GM19043 (cell line): ENCODE measurements at regions not wholly inside any gene's neighbourhood (a gene's known extent, or its start where the extent isn't known, plus 50 kb on each side); places are given as distances from the start of the nearest gene placed in this dataset.

ENCODE experiments used
- ATAC-seq: cut with Tn5 transposase; IDR thresholded peaks from one replicate; pipeline ENCODE4 v1.9.1; 2021; ENCODE audit warnings: low read depth; ENCODE audit not compliant: unreplicated experiment

DNA sequence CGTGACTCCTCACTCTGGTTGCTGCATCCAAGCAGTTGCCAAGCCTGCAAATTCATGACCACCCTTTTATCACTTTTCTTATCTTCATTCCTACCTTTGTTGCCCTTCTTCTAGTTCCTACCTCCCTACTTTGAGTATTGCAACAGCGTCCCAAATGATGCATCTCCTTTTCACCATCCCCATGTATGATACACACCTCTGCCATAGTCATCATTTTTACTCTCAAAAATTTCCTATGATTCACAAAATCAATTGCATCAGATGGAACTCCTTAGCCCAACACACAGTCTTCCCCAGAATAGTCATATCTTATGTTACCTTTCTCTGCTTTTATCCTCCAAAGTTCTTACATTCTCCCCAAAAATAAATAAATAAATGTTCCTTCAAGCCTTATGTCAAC is 262.6 kb downstream of the TBL1XR1 start:
- no peak for ATAC-seq

DNA sequence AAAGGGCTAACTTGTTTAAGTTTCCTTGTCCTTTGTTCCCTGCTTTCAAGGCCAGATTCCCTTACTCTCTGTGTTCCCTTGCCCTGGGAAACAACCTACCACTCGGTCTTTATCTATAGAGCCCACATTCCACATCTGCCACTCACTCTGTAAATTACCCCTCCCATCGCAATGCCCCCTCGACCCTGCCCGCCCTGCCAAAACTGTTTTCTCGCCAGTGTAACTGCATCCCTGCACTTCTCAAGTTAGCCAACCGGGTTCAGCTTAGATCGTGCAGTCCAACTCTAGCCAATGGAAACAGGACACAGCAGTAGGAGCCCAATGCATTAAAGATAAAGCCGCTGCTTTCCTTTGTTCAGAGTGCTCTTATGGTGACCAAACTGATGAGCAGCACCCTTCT is 263.6 kb downstream of the TBL1XR1 start:
- ATAC-seq: no peak

DNA sequence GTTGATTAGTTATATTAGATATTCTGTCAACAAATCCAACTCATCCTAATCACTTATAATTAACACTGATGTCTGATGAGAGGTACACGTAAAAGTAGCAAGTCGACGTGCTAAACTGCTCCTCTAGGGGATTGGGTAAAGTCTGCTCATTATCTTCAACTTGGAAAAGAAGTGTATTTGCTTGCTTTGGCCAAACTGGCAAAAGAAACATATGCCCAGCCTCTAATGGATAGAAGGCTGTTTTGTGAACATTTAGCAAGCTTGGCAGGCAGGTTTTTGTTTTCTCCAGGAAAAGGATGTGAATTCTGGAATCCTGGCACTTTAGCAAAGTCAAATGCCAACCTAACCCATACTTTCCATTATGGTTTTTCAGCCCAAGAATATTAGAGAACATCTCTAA is 264.8 kb downstream of the TBL1XR1 start:
- ATAC-seq: no peak

DNA sequence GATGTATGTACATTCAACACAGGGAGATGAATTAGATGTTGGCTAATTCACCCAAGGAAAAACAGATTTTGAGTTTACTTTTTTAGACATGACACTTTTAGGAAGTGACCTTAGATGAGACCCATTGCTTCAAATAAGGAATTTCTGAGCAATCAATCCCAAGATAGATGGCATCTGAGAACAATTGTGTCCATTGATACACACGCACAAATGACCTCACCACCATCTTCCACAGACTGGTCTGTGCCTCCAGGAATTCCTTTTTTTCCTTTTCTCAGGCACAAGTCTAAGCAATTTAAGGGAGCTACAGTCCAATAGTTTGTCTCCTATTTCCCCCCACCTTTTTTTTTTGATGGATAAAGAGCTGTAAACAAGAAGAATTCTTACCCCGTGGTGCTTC is 265.3 kb downstream of the TBL1XR1 start:
- ATAC-seq: no peak

DNA sequence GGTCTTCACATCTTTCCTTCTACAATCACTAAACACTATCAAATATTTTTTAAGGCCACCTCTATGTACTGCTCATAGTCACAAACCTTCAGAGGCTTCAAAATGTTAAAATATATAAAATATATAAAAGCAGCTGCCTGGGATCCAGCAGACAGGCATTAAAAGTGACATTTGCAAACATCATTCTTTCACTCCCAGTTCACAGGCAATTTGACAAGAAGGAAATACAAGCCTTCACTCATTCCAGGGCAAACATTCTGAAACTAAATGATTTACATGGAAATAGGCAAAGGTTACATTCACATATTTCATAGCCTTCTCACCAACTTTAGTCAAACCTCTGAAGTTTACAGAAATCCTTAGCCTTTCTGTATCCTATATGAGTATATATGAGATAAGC is 266.3 kb downstream of the TBL1XR1 start:
- no peak for ATAC-seq

DNA sequence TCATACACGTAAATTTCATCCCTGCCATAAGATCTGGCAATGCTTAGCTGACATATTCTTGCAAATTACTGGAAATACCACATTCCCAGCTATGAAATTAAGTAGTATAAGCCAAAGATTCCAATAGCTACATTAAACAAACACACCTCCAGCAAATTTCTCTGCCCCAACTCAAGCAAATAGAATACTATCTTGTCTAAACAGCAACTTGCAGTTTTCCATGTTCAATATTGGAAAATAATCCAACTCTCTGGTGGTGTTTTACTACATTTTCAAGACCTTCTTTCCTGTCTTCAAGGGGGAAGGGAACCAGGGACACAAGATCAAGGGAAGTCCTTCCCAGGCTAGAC is 268.7 kb downstream of the TBL1XR1 start:
- ATAC-seq: no peak

DNA sequence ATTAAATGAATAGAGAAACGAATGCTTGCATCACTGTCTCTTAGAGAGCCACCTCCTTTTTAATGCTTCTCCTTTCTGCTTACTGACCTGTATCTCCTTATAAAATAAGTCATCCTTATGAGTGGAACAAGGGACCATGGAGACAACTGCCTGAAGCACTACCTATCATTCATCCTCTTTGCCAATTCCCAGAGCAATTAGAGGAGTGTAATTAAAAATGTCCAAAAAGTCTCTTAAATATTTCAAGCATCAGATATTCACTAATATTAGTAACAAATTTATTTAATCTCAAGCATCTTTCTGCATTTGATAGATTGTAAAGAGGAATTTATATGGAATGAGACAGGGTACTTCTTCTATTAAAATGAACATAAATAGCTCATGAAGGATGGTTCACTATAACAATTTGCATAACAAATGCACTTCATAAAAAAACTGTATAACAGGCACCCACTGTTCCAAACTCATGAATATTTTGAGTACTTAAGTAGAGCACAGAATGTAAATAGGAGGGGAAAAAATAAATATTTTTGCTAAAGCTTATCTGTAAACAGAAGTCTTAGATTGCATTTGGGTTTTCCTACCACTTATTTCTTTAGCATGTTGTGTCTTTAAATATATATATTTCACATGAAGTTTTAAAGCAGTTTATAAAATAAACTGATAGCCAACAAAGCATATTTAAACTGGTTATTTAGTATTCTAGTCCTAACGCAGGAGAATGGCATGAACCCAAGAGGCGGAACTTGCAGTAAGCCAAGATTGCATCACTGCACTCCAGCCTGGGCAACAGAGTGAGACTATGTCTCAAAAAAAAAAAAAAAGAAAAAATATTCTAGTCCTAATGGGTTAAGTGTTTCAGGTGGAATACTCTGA is 269.3 kb downstream of the TBL1XR1 start:
- no peak for ATAC-seq

DNA sequence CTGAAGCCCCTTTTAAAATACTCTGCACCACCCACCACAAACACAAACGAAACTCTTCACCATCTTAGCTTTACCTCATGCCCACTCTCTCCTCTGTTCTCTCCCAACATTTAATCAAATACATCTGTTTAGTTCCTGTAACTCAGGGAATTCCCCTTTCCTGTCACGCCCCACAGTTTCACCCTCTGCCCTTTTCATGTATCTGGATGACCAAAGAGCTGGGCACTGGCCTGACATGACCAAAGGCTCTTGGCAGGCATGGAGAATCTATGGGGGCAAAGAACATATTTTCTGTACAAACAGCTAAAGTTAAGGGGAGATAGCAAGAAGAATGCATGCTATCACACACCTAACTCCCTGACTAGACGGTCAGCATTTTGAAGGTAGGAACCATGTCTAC is 270.0 kb downstream of the TBL1XR1 start:
- no peak for ATAC-seq

DNA sequence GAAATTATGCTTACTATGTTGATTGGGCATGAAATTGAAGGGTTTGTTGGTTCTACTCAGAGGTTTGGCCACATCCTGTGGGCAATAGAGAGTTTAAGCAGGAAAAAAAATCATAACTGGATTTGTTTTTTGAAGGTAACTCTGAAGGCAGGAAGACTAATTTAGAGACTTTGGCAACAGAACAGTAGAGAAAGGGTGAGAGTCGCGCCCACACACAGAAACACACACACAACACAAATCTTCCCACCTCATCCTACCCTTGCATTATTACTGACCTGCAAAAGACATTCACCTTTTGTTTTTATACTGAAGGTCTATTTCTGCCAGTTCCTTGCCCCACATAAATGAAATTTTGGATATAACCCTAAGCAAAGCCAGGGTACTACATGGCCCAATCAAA is 270.6 kb downstream of the TBL1XR1 start:
- ATAC-seq: no peak

DNA sequence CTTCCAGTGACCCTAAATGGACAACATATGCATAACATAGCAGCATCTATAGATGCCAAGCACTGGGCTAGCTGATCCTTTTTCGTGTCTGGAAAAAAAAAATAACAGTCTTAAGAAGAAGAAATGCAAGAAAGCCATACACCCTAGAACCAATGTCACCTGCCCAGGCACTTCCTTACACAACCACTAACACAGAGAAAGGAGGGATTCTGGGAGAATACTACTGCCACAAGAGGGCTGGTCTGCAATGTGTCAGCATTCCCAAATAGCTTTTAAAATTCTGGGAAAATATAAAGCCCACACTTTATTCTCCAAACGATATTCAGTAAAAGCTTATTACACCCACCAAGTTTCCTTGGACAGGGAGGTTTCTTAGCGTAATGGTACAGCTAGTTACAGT is 271.2 kb downstream of the TBL1XR1 start:
- no peak for ATAC-seq

DNA sequence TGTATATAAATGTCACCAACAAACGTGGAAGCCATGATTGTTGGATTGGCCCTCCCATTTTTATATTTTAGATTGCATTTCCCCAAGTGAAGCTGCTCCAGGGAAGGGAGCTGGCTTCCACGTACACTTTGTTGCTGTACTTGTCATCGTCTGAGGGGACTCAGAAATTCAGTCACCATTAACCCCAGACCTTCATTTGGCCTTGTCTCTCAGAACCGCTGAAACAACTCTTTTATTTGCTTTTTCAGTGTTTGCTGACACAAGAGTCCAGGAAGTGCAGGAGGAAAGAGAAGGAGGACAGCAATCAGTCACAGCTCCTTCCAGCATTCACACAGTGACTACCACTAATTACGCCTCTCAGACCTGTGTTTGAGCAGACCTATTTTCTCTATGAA is 276.5 kb downstream of the TBL1XR1 start:
- no peak for ATAC-seq

DNA sequence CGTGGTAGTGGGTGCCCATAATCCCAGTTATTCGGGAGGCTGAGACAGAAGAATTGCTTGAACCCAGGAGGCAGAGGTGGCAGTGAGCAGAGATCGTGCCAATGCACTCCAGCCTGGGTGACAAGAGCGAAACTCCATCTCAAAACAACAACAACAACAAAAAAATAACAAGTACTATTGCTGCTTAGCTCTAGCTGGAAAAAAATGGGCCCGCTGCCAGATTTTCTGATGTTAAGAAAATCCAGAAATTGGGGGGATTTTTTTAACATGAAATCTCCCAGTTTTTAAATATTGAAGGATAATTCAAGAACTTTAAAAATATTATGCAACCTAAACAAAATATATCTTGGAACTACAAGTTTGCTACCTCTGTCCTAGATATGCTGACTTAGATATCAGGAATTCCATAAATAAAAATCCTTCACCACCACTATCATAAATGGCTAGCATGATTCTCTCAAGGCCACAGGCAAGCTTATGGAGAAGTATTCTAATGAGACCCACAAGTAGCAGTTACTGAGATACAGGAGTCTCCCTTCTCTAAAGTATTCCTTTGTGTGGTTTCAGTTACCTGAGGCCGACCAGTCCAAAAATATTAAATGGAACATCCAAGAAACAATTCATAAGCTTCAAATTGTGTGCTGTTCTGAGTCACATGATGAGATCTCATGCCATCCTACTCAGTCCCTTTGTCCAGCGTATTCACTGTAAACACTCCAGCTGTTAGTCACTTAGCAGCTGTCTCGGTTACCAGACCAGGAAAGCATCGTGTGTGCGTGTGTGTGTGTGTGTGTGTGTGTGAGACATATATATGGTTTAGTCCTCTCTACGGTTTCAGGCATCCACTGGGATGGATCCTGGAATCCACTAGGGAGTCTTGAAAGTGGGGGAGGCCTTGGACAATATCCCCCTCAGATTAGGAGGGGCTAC is 277.2 kb downstream of the TBL1XR1 start:
- no peak for ATAC-seq

DNA sequence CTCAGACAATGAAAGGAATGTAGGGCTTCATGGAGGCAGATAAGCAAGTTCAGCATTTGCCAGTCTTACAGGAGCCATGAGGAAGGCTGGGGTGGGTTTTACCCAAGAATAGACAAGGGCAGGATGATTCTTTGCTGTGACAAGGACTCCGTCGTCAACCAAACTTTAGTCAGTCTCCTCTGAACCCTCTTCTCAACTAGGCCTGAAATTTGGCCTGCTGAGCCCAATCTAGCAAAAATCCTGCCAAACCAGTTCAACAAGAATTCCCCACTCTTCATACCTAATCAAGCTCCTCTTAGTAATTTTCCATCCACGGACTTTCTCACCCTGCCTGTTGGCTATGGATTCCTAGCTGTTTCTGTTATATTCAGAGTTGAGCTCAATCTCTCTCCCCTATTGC is 280.5 kb downstream of the TBL1XR1 start:
- no peak for ATAC-seq

DNA sequence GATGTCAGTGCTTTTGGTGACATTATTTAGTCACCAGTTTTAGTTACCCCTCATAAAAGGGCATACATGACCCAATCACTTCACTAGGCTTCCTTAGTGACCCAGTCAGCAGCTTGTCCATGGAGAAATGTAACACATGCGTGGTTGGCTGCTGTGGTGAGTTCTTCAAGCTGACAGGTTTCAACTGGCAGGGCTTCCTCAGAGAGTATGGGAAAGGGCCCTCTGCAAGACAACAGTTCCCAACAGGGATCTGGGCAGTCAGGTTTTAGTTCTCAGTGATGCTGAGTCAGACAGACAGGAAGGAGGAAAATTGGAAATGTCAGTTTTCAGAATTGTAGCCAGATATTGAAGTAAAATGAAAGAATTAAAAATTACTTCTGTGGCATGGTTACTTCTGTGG is 282.5 kb downstream of the TBL1XR1 start:
- no peak for ATAC-seq

DNA sequence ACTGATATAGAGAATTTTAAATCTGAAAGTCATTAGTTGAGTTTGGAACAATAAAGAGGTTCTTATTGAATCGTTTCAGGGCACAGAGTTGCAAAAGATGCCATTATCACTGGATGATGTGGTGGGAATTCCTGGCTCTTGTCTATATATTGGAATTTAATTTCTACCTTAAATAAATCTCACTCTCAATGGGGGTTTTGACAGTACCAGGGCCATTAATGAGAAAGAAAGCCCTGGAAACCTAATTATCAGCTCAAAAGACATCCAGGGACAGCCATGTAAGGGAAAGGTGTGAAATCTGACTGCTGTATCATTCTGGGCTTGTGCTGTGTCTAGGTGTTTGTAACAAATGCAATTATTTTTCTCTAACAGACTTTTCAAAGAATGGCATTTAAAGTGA is 285.7 kb downstream of the TBL1XR1 start:
- no peak for ATAC-seq

DNA sequence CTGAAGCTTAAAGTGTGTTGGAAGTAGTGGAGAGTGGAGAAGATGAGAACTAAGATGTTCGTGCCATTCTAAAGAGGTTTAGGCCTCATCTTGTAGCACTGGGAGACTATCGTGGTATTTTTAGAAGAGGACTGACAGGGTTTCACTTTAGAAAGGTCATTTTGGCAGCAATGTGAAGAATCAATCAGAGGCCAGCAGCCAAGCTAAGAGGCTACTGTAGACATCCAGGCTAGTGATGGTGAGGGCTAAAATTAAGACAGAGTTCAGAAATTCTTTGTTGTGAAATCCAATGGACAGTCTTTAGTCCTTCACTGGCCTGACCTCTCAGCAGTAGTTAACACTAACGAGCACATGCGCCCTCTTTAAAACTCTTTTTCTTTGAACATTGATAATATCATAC is 288.2 kb downstream of the TBL1XR1 start:
- ATAC-seq: no peak

DNA sequence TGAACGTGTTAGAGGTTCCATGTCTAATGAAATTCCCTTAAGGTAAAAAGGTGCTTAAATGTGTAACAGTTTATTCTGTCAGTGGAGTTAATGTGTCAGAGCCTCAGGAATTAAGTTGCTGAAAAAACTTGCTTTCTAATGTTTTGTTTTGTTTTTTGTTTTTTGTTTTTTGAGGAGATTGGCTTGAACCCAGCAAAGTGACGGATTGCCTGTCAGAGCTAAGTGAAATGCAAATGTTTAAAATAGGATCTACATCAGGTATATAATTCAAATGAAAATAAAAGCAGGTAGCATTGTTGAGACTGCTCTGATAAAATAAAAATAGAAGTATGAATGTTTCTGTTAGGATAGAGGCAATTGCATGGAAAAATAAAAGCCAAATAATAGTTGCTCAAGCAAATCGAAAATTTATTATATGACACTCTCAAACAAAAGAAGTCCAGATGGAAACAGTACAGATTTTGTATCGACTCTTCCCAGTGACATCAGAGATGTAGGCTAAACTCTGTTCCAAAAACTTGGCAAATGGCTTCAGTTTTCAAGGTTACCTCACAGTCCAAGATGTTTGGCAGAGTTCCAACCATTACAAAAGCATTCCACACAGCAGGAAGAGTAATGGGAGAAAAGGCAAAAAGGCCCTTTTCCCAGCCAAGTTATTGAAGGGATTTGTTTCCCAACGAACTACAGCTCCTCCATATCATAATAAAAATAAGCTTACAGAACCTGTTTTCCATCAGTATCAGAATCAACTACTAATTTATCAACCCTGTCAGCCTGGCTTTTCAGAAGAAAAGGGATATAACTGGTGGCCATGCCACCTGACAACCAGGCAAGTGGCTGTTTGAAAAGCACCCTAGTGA is 291.0 kb downstream of the TBL1XR1 start:
- no peak for ATAC-seq

DNA sequence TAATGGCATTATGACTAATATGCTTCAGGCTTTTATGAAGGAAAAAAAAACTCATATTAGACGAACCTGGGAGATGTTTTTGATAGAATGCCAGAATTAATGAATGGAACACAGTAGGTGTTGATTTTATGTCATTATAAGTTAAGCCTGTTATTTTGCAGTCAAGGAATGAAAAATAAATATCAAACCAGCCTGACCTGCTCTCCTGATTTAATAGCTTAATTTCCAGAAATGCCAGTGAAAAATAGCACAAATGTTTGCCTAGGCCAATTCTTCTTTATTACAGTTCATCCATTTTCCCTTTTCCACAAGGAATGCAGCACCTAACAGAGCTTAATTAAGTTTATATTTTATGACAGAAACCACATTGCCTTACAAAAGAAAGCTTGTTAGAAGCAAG is 292.0 kb downstream of the TBL1XR1 start:
- ATAC-seq: no peak

DNA sequence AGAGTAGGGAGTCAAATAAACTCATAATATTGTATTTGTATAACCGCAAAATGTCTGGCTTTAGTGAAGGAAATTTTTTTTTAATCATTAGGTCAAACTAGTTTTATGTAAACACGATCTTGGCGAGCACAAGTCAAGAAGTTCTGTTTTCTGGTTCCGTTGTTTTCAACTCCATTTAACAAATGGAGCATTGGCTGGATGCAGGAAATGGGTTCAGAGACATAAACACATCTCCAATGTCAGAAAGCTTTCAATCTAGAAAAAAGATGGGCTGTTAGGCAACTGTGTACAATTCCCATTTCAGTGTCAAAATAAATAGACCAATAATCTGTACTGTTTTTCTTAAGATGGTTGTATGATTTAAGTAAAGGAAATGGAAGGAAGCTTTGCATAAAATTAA is 292.8 kb downstream of the TBL1XR1 start:
- ATAC-seq: no peak

DNA sequence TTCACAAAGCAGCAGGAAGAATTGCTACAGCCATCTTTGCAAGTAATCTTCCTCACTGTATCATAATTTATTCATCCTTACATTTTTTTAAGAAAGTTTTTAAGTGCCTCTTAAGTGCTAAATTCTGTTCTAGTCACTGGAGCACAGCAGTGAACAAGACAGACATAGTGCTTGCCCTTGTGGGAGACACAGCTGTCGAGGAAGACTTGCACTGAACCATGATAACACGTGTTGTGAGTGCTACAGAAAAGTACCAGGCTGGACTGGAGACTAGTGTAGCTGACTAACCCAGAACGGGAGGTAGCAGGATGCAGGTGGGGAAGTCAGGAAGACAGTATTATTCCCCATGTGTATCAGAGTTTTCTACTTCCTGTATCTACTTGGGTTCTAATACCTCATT is 300.6 kb downstream of the TBL1XR1 start:
- ATAC-seq: no peak

DNA sequence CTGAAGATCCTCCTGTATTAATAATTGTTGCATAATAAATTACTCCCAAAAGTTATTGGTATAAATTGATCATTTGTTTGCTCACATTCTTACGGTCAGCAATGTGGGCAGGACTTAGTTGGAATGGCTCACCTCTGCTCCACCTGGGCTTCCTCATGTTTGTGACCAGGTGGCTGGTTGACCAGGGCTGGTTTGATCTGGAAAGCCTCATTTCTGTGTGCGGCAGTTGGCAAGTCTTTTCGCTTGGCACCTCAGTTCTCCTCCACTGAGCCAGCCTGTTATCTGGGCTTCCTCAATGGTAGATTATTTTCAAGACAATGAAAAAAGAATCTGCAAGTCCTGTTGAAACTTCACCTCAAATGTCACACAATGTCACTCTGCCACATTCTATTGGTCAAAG is 301.1 kb downstream of the TBL1XR1 start:
- no peak for ATAC-seq
